ENCODE measurements at regions not wholly inside any gene's neighbourhood (a gene's known extent, or its start where the extent isn't known, plus 50 kb on each side); places are given as distances from the start of the nearest gene placed in this dataset.
A peak's percentile ranks its signal among the peaks of the same experiment; 100 is the strongest.
"Not testable (repeated sequence)": the region's sequence is repeated elsewhere in the genome, so short reads cannot be mapped to it uniquely, and the experiment has no call there.

DNA sequence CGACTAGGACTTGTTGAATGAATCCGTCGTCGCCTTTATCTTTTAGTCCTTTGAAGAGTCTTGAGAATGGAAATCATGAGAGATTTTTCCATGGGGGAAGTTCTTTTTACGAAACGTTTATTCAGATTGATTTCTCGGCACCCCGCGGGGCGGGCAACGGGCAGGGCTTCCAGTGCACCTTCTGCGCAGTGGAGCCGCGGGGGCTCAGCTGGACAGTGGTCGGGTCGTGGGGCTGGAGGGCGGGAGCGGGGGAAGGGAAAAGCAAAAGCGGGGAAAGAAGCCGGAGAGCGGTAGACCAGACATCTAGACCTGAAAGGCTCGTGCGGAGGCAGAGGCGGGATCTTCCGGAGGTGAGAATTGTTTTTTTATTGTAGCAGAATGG, 103.0 kb downstream of the NBPF11 start:
- DNase-seq (ENCODE audit: low read depth) = peak; percentile 18

- not testable (repeated sequence) for DNase-seq (ENCODE audit: low read depth)
Observed at GRCh38 chr1:148048423-148049114, 103.5 kb downstream of the NBPF11 start.

GRCh38 chr1:148045872-148046271, 106.2 kb downstream of the NBPF11 start:
- not testable (repeated sequence) for DNase-seq (ENCODE audit: low read depth)

DNA sequence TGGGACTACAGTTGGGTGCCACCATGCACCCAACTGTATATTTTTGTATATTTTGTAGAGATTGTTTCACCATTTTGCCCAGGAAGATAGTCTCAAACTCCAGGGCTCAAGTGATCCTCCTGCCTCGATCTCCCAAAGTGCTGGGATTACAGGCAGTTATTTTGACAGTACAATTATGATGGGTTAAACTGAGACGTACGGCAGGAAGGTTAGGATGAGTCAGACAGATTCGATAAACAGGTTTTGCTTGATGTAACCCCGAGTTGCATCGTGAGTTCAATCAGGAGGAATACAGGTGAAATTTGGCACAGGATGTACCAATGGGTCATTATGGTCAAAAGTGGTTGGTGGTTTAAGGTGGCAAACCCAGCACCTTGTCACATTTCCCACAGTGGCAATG, 107.6 kb downstream of the NBPF11 start:
- DNase-seq (ENCODE audit: low read depth) = not testable (repeated sequence)

Data from stimulated activated CD4-positive, alpha-beta T cell treated with anti-CD3 and anti-CD28 coated beads, Interleukin-2, amount 100 ng/mL, for 4 hours (primary cell).